SW480 (cell line): ENCODE measurements at regions not wholly inside any gene's neighbourhood (a gene's known extent, or its start where the extent isn't known, plus 50 kb on each side); places are given as distances from the start of the nearest gene placed in this dataset.
A peak's percentile ranks its signal among the peaks of the same experiment; 100 is the strongest.
"Not testable (repeated sequence)": the region's sequence is repeated elsewhere in the genome, so short reads cannot be mapped to it uniquely, and the experiment has no call there.

Experiments
- DNase-seq: peaks from one replicate; pipeline ENCODE4 v3.0.0-alpha.2; 2016; ENCODE audit warnings: low spot score

DNA sequence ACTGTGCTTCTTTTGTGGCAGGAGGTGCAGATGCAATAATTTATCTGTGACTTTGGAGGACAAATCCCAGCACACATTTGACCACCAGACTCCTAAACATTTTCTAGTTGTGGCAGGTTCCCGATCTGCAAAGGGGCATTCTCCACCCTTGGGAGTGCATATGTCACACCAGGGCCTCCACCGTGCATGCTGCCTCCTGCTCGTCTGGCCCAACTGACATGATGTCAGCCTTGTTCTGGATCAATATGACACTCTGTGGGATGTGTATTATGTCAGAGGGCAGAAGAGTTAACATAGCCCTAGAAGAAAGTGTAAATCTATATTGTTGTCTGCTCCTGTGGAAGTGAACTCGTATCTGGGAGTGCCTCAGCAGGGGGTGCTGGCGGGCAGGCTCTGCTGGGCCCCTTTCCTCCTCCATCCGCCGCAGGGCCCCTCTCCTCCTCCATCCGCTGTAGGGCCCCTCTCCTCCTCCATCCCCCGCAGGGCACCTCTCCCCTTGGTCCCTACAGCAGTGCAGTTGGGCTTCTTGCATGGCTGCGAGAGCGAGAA, 97.7 kb upstream of the PPP1R26 start:
- no peak for DNase-seq

DNA sequence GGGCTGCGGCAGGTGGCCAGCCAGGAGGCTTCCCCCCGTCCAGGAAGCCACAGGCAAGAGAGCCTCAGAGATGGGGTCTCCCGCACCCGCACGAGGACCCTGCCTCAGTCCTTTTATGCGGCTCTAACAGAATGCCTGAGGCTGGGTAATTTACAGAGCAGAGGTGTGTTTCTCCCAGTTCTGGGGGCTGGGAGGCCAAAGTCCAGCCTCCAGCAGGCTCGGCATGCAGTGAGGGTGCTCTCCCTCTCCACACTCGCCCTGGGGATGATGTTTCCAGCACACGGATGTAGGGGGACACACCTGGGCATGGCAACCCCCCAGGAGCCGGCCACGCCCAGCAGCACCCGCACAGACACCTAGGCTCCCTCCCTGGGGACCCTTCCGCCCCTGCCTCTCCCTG, 95.4 kb upstream of the PPP1R26 start:
- DNase-seq = no peak

DNA sequence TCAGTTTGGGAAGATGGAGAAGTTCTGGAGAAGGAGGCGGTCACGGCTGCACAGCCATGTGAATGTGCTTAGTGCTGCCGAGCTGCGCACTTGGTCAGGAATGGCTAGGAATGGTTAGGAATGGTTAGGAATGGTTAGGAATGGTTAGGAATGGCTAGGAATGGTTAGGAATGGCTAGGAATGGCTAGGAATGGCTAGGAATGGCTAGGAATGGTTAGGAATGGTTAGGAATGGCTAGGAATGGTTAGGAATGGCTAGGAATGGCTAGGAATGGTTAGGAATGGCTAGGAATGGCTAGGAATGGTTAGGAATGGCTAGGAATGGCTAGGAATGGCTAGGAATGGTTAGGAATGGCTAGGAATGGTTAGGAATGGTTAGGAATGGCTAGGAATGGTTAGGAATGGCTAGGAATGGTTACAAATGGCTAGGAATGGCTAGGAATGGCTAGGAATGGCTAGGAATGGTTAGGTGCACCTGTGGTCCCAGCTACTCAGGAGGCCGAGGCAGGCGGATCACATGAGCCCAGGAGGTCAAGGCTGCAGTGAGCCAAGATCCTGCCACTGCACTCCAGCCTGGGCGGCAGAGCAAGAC, 94.7 kb upstream of the PPP1R26 start:
- DNase-seq = not testable (repeated sequence)

DNA sequence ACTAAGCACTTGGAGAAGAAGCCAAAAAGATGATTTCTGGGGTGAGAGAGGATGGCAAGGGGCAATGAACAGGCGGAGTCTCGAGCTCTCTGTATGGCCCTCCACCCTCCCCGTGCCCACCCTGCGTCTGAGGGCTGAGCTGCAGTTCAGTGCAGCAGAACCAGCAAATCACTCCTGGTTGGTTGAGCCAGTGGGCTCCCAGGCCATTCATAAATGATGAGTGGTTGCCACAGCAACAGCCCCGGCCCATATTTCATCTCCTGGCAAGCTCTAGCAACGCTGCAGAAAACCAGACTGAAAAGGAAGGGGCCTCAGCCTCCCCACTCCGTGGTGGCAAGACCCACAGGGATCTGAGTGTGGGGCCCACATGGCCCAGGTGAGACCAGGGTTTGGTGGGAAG, 93.8 kb upstream of the PPP1R26 start:
- DNase-seq = no peak

DNA sequence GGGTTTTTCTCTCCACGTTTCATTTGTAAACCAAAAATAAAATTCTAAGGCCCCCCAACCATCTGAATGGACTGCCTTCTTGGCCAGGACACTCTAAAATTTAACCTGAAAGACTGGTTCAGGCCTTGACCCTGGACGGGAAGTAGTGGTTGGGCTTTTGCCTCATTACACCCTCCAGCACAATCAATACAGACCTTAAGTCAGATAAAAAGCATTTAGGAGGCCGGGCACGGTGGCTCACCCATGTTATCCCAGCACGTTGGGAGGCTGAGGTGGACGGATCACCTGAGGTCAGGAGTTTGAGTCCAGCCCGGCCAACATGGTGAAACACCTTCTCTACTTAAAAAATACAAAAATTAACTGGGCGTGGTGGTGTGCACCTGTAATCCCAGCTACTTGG, 91.6 kb upstream of the PPP1R26 start:
- DNase-seq = no peak

DNA sequence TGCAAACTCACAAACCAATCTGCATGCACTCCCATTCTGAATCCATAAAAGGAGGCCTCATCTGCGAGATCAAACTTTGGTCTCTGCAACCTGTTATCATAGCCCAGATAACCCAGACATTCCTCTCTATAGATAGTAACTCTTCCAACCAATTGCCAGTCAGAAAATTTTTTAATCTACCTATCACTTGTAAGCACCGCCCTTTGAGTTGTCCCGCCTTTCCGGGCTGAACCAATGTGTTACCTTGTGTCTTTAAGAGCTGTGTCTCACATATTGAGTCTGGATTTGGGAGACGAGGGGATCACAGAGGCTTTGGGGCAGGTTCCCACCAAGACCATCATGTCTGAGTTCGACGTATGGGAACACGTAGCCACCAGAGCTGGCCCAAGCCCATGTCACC, 91.1 kb upstream of the PPP1R26 start:
- peak; percentile 30 for DNase-seq

DNA sequence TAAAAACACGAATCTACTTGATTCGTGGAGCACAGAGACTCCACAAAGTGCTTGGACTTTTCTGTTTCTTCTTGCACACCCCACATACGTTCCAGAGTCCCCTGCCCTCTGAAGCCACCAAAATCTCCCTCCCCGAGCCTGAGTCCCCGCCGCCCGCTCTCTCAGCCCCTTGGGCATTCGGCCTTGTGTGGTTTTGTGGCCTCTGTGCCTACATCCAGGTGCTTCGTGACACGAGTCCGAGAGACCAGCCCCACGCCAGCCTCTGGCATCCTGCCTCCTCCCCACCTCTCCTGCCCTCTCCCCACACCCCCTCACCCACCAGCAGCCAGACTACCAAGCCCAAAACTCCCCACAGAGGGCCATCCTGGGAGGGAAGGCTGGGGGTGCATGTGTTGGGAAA, 87.8 kb upstream of the PPP1R26 start:
- DNase-seq = no peak

DNA sequence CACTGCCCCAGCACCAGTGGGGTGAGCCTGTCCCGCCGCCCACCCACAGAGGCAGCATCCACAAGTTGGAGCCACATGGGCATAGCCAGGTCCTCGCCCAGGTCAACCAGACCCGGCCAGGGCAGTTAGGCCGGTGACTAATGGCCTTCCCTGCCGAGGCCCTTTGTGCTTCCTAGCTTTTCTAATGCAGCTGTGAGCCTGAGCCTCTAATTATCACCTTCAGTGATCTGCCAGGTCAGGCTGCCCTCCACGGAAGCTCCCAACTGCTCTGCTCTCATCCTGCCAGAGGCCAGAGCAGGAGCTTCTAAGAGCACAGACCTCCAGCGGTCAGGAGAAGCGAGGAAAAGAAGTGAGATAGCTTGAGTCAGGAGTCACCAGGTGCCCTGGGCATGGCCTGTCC, 87.1 kb upstream of the PPP1R26 start:
- DNase-seq = no peak

DNA sequence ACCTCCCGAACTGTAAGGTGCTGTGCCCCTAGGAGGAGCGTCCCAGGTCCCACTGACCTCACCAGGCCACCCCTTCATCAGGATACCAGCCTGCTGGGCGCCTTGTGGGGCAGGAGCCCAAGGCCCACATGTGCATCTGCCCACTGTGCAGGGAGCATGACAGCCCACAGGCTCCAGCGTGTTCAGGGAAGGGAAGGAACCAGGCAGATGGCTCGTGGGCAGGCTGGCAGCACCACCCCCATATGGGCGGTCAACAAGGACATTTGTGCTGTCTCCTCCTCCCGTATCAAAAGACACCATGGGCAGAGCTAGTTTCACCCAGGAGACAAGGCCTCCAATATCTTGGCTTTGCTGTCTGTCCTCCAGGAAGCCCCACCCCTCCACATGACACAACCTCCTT, 85.5 kb upstream of the PPP1R26 start:
- no peak for DNase-seq

DNA sequence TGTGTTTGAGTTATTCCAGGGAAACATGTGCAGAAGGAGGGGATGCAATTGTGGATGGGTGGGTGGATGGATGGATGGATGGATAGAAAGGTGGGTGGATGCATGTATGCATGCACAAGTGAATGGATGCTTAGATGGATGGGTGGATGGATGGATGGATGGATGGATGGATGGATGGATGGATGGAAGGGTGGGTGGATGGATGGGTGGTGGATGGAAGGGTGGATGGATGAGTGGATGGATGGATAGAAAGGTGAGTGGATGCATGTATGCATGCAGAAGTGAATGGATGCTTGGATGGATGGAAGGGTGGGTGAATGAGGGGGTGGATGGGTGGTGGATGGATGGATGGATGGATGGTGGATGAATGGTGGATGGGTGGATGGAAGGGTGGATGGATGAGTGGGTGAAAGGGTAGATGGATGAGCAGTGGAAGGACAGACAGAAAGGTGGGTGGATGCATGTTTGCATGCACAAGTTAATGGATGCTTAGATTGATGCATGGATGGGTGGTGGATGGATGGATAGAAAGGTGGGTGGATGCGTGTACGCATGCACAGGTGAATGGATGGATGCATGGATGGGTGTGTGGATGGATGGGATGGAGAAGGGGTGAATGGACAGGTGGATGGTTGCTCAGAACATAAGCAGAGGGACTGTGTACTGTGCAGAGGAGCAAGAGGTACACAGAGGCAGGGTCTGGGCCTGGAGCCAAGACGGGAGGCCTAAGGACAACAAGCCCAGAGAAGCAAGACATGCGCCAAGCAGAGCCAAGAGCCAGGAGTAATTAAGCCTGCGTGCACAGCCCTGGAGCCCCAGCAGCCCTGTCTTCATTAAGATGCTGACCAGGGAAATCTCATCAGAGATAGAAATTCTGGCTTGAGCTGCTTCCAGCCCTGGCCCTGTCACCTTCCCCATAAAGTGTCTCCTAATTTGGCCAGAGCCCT, 84.6 kb upstream of the PPP1R26 start:
- no peak for DNase-seq

DNA sequence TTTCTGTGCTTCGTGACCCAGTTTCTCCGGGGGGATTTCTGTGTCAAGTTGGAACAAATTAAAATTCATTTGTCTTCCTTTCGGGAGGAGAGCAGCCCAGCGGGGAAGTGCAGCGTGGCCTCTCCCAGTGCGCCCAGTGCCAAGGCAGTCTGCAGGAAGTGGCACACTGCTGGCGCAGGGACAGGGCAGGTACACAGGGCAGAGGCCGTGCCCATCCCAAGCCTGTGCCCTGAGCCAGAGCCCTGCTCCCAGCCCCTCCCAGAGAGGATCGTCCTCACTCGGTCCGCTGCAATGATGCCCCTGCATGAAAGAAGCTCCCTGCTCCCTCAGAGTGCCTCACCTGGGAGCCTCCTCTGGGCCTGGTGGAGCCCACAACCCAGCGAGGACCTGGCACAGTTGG, 82.4 kb upstream of the PPP1R26 start:
- DNase-seq = no peak

DNA sequence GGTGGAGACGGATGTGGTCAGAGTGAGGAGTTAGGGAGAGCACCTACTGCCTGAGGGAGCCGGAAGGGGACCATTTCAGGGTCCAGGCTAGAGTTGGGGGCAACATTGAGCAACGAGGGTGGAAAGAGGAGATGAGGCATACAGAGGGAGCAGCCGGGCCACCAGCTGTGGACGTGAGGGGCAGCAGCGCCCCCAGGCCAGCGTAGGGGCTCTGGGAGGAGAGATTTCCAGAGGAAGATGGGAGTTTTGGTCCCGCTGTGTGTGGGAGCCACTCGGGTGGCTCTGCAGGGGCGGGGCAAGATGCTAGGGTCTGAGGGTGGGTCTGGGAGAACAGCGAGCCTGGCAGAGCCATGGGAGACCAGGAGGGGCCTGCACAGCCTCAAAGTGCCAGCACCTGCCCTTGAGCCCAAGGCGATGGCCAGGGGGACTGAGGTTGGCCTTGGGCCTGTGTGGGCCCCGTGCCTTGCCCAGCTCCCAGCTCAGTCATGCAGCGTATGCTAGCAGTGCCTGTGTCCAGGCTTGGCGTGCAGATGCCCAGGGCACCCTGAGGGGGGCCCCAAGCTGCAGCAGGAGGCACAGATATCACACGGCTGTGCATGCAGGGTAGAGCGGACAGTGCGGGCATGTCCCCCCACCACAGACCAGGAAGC, 80.5 kb upstream of the PPP1R26 start:
- DNase-seq = no peak

DNA sequence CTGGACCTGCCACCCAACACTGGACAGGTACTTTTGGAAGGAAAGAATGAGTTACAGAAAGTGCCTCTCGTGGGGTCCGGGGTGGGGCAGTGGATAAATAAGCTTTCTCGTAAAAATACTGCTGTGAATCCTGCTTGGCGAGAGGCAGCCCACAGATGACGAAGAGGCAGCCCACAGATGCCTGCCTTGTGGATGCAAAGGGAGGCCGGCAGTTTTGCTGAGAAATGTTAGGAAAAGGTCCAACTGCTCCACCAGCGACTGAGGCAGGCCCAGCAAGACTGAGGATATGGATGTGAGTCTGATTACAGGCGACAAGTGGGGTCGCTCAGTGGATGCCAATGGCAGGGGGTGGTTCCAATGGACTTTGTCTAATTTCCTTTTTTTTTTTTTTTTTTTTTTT, 79.1 kb upstream of the PPP1R26 start:
- DNase-seq = no peak

DNA sequence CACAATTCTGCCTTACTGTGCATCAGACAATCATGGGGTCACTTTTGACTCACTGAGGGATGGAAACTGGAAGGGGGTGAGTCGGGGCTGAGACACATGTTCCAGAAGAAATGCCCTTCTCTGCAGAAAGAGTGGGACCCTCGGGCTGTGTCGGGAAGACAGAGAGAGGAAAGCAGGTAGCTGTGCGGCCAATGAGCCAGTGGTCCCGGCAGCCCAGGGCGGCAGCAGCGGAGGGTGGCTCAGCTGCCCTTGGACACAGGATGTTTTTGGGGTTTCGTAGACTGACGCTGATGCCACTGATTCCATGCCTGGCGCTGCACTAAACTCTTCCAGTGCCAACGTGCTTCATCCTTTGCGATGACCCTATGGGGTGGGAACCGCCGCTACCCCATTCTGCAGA, 78.4 kb upstream of the PPP1R26 start:
- no peak for DNase-seq

DNA sequence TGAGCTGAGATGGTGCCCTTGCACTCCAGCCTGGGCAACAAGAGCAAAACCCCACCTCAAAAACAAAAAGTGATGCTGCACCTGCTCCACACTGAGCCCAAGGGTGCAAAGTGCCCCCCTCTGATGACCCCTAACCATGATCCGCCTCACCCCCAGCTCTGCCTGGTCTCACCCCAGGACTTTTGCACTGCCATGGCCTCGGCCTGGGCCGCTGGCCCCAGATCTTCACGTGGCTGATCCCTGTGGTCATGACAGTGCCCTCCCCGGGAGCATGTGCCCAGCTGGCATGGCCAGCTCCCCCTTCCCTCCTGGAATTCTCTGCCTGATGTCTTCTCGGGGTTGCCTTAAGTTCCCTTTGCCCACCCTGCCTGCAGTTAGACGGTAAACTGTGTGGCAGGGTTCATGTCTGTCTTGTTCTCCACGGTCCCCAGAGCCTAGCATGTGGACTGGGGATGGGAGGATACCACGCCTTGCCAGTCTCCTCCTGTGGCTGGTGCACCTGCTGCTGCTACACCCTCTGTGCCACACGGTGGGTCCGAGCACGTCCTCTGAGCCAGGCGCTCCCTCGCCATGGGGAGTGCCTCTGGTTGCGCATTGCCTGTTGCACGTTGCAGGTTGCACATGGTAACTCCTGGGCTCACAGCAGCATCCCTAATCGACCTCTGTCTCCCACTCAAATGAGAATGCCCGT, 77.4 kb upstream of the PPP1R26 start:
- DNase-seq = no peak

DNA sequence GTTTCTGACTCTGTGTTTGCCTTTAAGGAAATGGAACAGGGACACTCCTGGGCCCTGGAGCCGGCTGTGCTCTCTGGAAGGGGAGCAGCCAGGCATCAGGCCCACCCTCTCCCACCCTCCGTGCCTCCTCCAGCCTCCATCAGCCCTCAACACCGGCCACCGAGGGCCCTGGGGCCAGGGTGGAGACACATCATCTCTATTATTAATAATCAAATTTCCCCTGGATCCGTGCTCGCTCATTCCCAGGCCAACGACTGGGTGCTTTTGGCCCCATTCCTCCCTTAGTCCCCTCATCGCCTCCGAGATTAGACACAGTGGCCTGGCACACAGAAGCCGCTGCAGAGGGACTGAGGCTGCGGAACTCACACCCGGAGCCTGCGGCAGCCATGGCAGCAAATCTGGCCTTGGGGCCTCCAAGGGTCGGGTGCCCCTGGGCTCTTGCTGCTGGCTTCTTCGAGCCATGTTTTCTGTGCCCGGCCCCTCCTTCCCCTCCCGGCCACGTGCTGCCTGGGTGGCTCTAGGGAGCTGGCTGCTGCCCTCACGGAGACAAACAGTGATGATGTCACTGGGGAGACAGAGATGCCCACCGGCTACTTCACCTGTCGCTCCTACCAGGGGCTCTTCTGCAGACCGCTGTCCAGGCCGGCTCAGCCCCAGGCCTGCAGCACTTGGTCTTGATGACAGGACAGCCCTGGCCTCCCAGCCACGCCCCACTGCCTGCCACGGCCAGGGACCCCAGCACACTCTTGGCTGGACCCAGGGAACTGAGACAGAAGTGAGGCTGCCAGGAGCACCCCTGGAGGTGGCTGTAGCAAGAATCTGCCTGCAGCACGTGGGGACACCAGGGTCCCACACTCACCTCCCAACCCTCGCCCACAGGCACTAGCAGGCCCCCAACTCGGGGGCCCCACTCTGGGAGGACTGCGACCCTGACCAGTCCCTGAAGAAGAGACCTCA, 76.6 kb upstream of the PPP1R26 start:
- DNase-seq = no peak

DNA sequence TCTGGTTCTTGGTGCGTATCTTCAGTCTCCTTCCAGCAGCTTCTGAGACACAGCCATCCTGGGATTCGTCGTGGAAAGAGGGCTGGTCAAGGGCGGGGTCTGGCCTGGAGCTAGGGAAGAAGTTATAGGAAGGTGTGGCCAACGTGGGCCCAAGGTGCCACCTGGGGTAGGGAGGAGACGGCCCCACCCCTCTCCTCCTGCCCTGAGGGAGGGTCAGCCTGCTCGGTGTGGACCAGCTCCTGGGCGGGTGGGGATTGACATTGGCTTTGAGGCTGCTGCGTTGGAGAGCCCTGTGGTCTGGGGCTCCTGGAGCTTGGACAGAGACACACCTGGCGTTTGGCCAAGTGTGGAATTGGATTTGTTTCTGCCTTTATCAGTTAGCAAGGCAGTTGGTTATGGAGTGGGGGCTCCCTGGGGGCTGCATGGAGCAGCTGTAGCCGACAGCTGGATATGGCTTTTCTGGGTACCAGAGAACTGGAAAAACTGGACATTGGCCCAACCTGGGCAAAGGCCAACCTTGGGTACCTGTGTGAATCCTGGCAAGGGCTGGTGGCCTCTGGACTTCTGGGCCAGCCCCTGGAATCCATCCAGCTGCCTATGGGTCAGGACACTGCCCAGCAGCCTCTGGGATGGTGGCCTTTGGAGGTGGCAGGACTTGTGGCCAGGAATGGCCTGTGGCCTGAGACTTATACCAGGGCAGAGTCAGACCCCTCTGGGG, 75.7 kb upstream of the PPP1R26 start:
- DNase-seq = no peak

DNA sequence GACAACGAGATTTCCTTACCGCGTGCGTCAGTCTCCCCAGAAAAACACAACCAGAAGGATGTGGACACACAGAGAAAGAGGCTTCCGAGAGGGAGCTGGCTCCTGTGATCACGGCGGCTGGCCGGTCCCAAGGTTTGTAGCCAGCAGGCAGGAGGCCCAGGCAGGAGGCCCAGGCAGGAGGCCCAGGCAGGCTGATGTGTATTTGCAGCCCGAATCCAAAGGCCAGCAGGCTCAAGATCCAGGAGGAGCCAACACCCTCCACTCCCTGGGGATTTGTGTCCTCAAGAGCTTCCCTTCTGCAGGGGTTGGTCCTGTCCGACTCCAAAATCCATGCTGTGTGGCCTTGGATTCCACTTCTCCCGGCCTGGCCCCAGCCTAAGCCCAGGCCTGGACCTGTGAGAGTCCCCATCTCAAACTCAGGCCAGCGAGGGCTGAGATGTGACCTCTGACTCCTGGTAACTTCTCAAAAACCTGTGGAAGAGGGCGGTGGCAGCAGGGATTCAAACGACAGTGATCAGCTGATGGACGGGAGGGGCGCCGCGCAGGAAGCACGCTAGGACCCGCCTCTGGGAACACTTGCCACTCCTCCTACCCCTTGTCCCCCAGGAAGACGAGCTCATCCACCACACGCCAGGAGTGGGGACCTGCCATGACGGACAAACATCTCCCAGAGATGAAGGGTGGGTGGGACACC, 75.0 kb upstream of the PPP1R26 start:
- DNase-seq = no peak

DNA sequence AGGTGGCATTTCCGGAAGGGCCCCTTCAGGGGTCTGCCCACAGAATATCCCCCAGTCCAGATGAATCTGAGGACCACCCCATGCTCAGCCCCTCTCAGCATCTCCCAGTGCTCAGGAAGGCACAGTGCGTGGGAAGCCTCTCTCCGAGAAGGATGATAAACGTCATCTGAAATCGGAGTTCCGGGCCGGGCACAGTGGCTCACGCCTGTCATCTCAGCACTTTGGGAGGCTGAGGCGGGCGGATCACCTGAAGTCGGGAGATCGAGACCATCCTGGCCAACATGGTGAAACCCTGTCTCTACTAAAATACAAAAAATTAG, 74.5 kb upstream of the PPP1R26 start:
- DNase-seq = not testable (repeated sequence)
